K562 (cell line): ENCODE measurements at regions not wholly inside any gene's neighbourhood (a gene's known extent, or its start where the extent isn't known, plus 50 kb on each side); places are given as distances from the start of the nearest gene placed in this dataset.
A peak's percentile ranks its signal among the peaks of the same experiment; 100 is the strongest.
"Not testable (repeated sequence)": the region's sequence is repeated elsewhere in the genome, so short reads cannot be mapped to it uniquely, and the experiment has no call there.

Source experiments
- ATAC-seq: fragments of 200-7000 bp; cut with Tn5 transposase; 3 replicates; pipeline ENCODE4 v1.9.1; 2020; ENCODE audit warnings: moderate library complexity
- BruUV-seq: library from RNA; stranded (reverse); fragments of 400-500 nt; replicated peaks from 2 replicates; lab custom pipeline; 2021; lab: Mats Ljungman, UMichigan
- CTCF ChIA-PET: fragments of 300-600 bp; formaldehyde crosslinking; extraction: SDS; loops from one replicate; lab custom pipeline; 2021; ENCODE audit warnings: low intra/inter-chr PET ratio; lab: Yijun Ruan, JAX
- POLR2A ChIA-PET: fragments of 300-600, 350-650 bp; sonication (Branson Sonifier 250); formaldehyde crosslinking; extraction: SDS; loops from one replicate; lab custom pipeline; 2021; ENCODE audit warnings: antibody characterized with exemption, inconsistent platforms; lab: Yijun Ruan, JAX
- DNase-seq, 4 experiments: peaks; one replicate each; pipeline versions ENCODE4 v3.0.0 to v3.0.0-alpha.2; 2011 to 2018; ENCODE audit warnings: low spot score in 3 of 4, mixed read lengths in 3 of 4; ENCODE audit errors: extremely low read depth in 1 of 4
- FAIRE-seq: peaks from 2 replicates; lab custom pipeline; 2011; peaks lifted over from hg19 to GRCh38; lab: Jason Lieb, UNC
- H2AFZ ChIP-seq: 2 replicates; pipeline ENCODE4 v1.6.0; 2011; ENCODE audit warnings: low read depth, low read length, control low read depth, inconsistent platforms
- H3K27ac ChIP-seq: fragments of 200-600 bp; 3 replicates; pipeline ENCODE4 v1.8.0; 2011; ENCODE audit warnings: low read depth, mild to moderate bottlenecking, control low read depth, inconsistent platforms, low read length, moderate library complexity, mixed read lengths; ENCODE audit errors: extremely low read depth
- H3K27me3 ChIP-seq, 2 experiments: fragments of 300-600 bp in 1 of 2; 2 replicates in 1 of 2; 3 replicates in 1 of 2; pipeline versions ENCODE4 v1.6.0 to v1.8.0; 2011; ENCODE audit warnings: inconsistent platforms in 2 of 2, low read length in 2 of 2, mild to moderate bottlenecking in 1 of 2, mixed read lengths in 1 of 2, moderate library complexity in 1 of 2; ENCODE audit not compliant: control insufficient read depth in 2 of 2, insufficient read depth in 2 of 2
- H3K36me3 ChIP-seq: fragments of 300-600 bp; 3 replicates; pipeline ENCODE4 v1.8.0; 2011; ENCODE audit warnings: mild to moderate bottlenecking, low read length, inconsistent platforms; ENCODE audit not compliant: control insufficient read depth, insufficient read depth
- H3K4me1 ChIP-seq, 2 experiments: fragments of 200-600 bp in 1 of 2; replicated peaks in 1 of 2; 2 replicates in 1 of 2; 3 replicates in 1 of 2; pipeline versions ENCODE4 v1.5.1 to v1.8.0; 2011; ENCODE audit warnings: inconsistent platforms in 2 of 2, low read length in 2 of 2, mild to moderate bottlenecking in 1 of 2, mixed read lengths in 1 of 2, moderate library complexity in 1 of 2; ENCODE audit not compliant: control insufficient read depth in 2 of 2, insufficient read depth in 2 of 2
- H3K4me2 ChIP-seq: 2 replicates; pipeline ENCODE4 v1.6.1; 2011; ENCODE audit warnings: low read length, control low read depth, inconsistent platforms, mixed read lengths; ENCODE audit not compliant: insufficient read depth
- H3K4me3 ChIP-seq: fragments of 200-600 bp; sonication (generic), shearing (Covaris generic); 2 replicates; pipeline ENCODE4 v1.5.1; 2016; ENCODE audit warnings: control low read depth, inconsistent platforms
- H3K79me2 ChIP-seq: fragments of 200-600 bp; 3 replicates; pipeline ENCODE4 v1.8.0; 2011; ENCODE audit warnings: low read length, inconsistent platforms; ENCODE audit not compliant: control insufficient read depth, insufficient read depth
- H3K9ac ChIP-seq, 2 experiments: 2 replicates each; pipeline versions ENCODE4 v1.6.0 to v1.6.1; 2011; ENCODE audit warnings: low read depth in 2 of 2, low read length in 2 of 2, control low read depth in 1 of 2, inconsistent platforms in 1 of 2, mild to moderate bottlenecking in 1 of 2, mixed read lengths in 1 of 2; ENCODE audit not compliant: insufficient read depth in 1 of 2
- H3K9me1 ChIP-seq: one replicate; pipeline ENCODE4 v1.6.0; 2011; ENCODE audit warnings: inconsistent platforms, mild to moderate bottlenecking, low read length, moderate library complexity; ENCODE audit not compliant: control insufficient read depth, insufficient read depth
- H3K9me3 ChIP-seq: replicated peaks from 2 replicates; pipeline ENCODE4 v1.5.1; 2011; ENCODE audit warnings: low read depth, low read length, inconsistent platforms; ENCODE audit not compliant: control insufficient read depth, insufficient read depth
- H4K20me1 ChIP-seq: replicated peaks from 2 replicates; pipeline ENCODE4 v1.6.1; 2011; ENCODE audit warnings: low read length, inconsistent platforms, mixed read lengths; ENCODE audit not compliant: control insufficient read depth, insufficient read depth
- BACH1 ChIP-seq: fragments of 200-800 bp; sonication (Bioruptor generic); IDR thresholded peaks from 2 replicates; pipeline ENCODE4 v1.6.1; 2016; ENCODE audit warnings: missing genetic modification characterization, missing compliant biosample characterization
- BRD9 ChIP-seq: fragments of 450-650 bp; IDR thresholded peaks from 2 replicates; pipeline ENCODE4 v1.6.1; 2018; ENCODE audit warnings: low read depth; ENCODE audit not compliant: partially characterized antibody
- CEBPB ChIP-seq: fragments of 450-650 bp; IDR thresholded peaks from 2 replicates; pipeline ENCODE4 v1.6.1; 2016; ENCODE audit warnings: missing genetic modification characterization, missing compliant biosample characterization
- CTBP1 ChIP-seq: fragments of 450-650 bp; IDR thresholded peaks from 2 replicates; pipeline ENCODE4 v1.6.1; 2016; ENCODE audit warnings: borderline replicate concordance
- EGR1 ChIP-seq: fragments of 450-650 bp; conservative IDR thresholded peaks from 2 replicates; pipeline ENCODE4 v1.6.1; 2017; ENCODE audit warnings: mild to moderate bottlenecking
- FOXK2 ChIP-seq, 2 experiments: fragments of 450-650 bp; IDR thresholded peaks in 1 of 2; conservative IDR thresholded peaks in 1 of 2; 2 replicates each; pipeline ENCODE4 v1.6.1; 2016; ENCODE audit warnings: low read depth in 2 of 2, mild to moderate bottlenecking in 1 of 2
- HIVEP1 ChIP-seq: fragments of 250-450 bp; sonication (Bioruptor Pico); IDR thresholded peaks from 2 replicates; pipeline ENCODE4 v1.4.0; 2020; ENCODE audit warnings: mild to moderate bottlenecking
- MNT ChIP-seq, 2 experiments: fragments of 450-650 bp; conservative IDR thresholded peaks; 2 replicates each; pipeline ENCODE4 v1.6.1; 2017; ENCODE audit warnings: mild to moderate bottlenecking in 2 of 2, moderate library complexity in 2 of 2
- MYNN ChIP-seq, 2 experiments: sonication (generic); formaldehyde crosslinking in 1 of 2; IDR thresholded peaks; 2 replicates each; pipeline versions ENCODE4 v1.5.0 to v1.6.1; 2016 to 2020; ENCODE audit warnings: antibody characterized with exemption in 1 of 2, missing genetic modification reagents in 1 of 2
- RNF2 ChIP-seq: sonication (generic); IDR thresholded peaks from 2 replicates; pipeline ENCODE4 v1.6.1; 2016
- SMARCE1 ChIP-seq: fragments of 450-650 bp; IDR thresholded peaks from 2 replicates; pipeline ENCODE4 v1.7.1; 2016; ENCODE audit warnings: mild to moderate bottlenecking
- VEZF1 ChIP-seq: fragments of 200-800 bp; sonication (Bioruptor generic); IDR thresholded peaks from 2 replicates; pipeline ENCODE4 v1.6.1; 2017; ENCODE audit warnings: missing genetic modification characterization, missing compliant biosample characterization
- ZNF197 ChIP-seq: fragments of 200-800 bp; sonication (Bioruptor generic); IDR thresholded peaks from 2 replicates; pipeline ENCODE4 v1.6.1; 2016; ENCODE audit warnings: low read depth, missing genetic modification characterization, missing compliant biosample characterization
- ZNF311 ChIP-seq: fragments of 250-450 bp; sonication (Bioruptor Pico); IDR thresholded peaks from 2 replicates; pipeline ENCODE4 v1.4.0; 2020; ENCODE audit warnings: mild to moderate bottlenecking, moderate library complexity
- ZNF592 ChIP-seq: fragments of 450-650 bp; IDR thresholded peaks from 2 replicates; pipeline ENCODE4 v1.6.1; 2017; ENCODE audit warnings: antibody characterized with exemption, mild to moderate bottlenecking
- WGBS: fragments of 100-300 bp; shearing (Covaris generic); methylation state at CpG from one replicate; pipeline ENCODE4 v1.1.6; 2016; ENCODE audit warnings: low coverage, mixed read lengths; ENCODE audit not compliant: insufficient coverage; ENCODE audit errors: missing lambda C conversion rate; 5-methylcytosine and 5-hydroxymethylcytosine counted together
- in situ Hi-C: fragments of 300-500 bp; cut with MboI; formaldehyde crosslinking; loops from 4 replicates; pipeline ENCODE4 v1.15.0; 2018; ENCODE audit warnings: inconsistent platforms, mixed read lengths
- intact Hi-C: fragments of 100-400 bp; cut with micrococcal nuclease; formaldehyde crosslinking; loops from 2 replicates; pipeline ENCODE4 v1.14.2; 2022

- in situ Hi-C loops; FAIRE-seq; H3K9me1 ChIP-seq; BruUV-seq; CTCF ChIA-PET; H3K36me3 ChIP-seq; H3K4me1 ChIP-seq; H4K20me1 ChIP-seq; H3K79me2 ChIP-seq; POLR2A ChIA-PET; H3K9me3 ChIP-seq; H3K4me3 ChIP-seq; H3K27me3 ChIP-seq; intact Hi-C loops; H3K9ac ChIP-seq; TF ChIP-seq MYNN (CRISPR knock-in tag; IDR thresholded peaks at IDR 0.05): not testable (repeated sequence)
- Histone ChIP-seq H3K27ac (peak overlapping the region; percentile 76), H3K4me2 (peak overlapping the region; percentile 55), H2AFZ (peak overlapping the region; percentile 84)
- WGBS, result 5% methylated on average over 10 of the region's 11 CpGs
- DNase-seq (peak in 1 of 4 experiments; percentile 93), ATAC-seq (peak; percentile 87)
- TF ChIP-seq BACH1 (tag) (peak; percentile 97), FOXK2 (conservative IDR thresholded peaks at IDR 0.05 in 1 of 2, IDR thresholded peaks at IDR 0.05 in 1 of 2; ENCODE audit: low read depth in 2 of 2) (peak; percentile 55 to 81; a peak in 2 of 4 replicates), HIVEP1 (peak; percentile 87), SMARCE1 (peak; percentile 44; the same call in 1 of the 2 replicates), MYNN (IDR thresholded peaks at IDR 0.05) (peak; percentile 56; the same call in 1 of the 2 replicates), ZNF311 (CRISPR knock-in tag) (peak; percentile 79; the same call in 1 of the 2 replicates), ZNF197 (CRISPR knock-in tag) (peak; percentile 99), BRD9 (peak; percentile 49), EGR1 (peak; percentile 97), RNF2 (0 out of 2 replicates have a peak, but pooled peaks have one; percentile 16), CEBPB (tag) (peak; percentile 44; the same call in 1 of the 2 replicates), MNT (conservative IDR thresholded peaks at IDR 0.05) (peak; percentile 38 to 65; a peak in 2 of 4 replicates), CTBP1 (peak; percentile 28; the same call in 1 of the 2 replicates), VEZF1 (peak; percentile 75), ZNF592 (peak; percentile 86)
Measured at GRCh38 chr1:121080197-121080903, 103.8 kb downstream of the FAM72B start.
